GOT3 (cell line): ENCODE measurements at regions not wholly inside any gene's neighbourhood (a gene's known extent, or its start where the extent isn't known, plus 50 kb on each side); places are given as distances from the start of the nearest gene placed in this dataset.

Experiments
- DNase-seq: peaks from one replicate; lab custom pipeline; 2025; ENCODE audit warnings: mixed read lengths; lab: John Stamatoyannopoulos, UW

GRCh38 chr14:62143245-62143644 lies 381.0 kb downstream of the SNAPC1 start:
- DNase-seq = no peak

GRCh38 chr14:62144863-62145262 lies 382.6 kb downstream of the SNAPC1 start:
- DNase-seq = no peak

GRCh38 chr14:62146030-62146429 lies 383.8 kb downstream of the SNAPC1 start:
- DNase-seq = no peak

GRCh38 chr14:62156052-62156451 lies 393.8 kb downstream of the SNAPC1 start:
- no peak for DNase-seq

- DNase-seq = no peak
These were observed 396.6 kb downstream of the SNAPC1 start for GRCh38 chr14:62158779-62159178.

GRCh38 chr14:62159314-62159713 lies 397.1 kb downstream of the SNAPC1 start:
- DNase-seq = no peak

GRCh38 chr14:62162998-62163589 lies 400.9 kb downstream of the SNAPC1 start:
- no peak for DNase-seq

GRCh38 chr14:62168564-62169155 lies 406.4 kb downstream of the SNAPC1 start:
- no peak for DNase-seq

- DNase-seq = no peak
These were observed 417.3 kb downstream of the SNAPC1 start for GRCh38 chr14:62179367-62180018.

- no peak for DNase-seq
These were observed 419.4 kb downstream of the SNAPC1 start for GRCh38 chr14:62181591-62181990.

- no peak for DNase-seq
These were observed 422.9 kb downstream of the SNAPC1 start for GRCh38 chr14:62185078-62185477.

GRCh38 chr14:62187265-62187664 lies 425.0 kb downstream of the SNAPC1 start:
- no peak for DNase-seq

- DNase-seq = no peak
These were observed 427.5 kb downstream of the SNAPC1 start for GRCh38 chr14:62189698-62190097.

GRCh38 chr14:62206456-62206855 lies 444.2 kb downstream of the SNAPC1 start:
- no peak for DNase-seq

- DNase-seq = no peak
These were observed 447.2 kb downstream of the SNAPC1 start for GRCh38 chr14:62209287-62209899.

- no peak for DNase-seq
These were observed 451.3 kb downstream of the SNAPC1 start for GRCh38 chr14:62213516-62213915.

- DNase-seq = no peak
These were observed 453.9 kb downstream of the SNAPC1 start for GRCh38 chr14:62216121-62216520.

- DNase-seq = no peak
These were observed 472.6 kb downstream of the SNAPC1 start for GRCh38 chr14:62234849-62235248.

- no peak for DNase-seq
These were observed 482.0 kb downstream of the SNAPC1 start for GRCh38 chr14:62244221-62244620.

- no peak for DNase-seq
These were observed 485.0 kb downstream of the SNAPC1 start for GRCh38 chr14:62247266-62247665.

GRCh38 chr14:62251237-62251636 lies 489.0 kb downstream of the SNAPC1 start:
- DNase-seq = no peak

GRCh38 chr14:62253171-62253570 lies 491.0 kb downstream of the SNAPC1 start:
- DNase-seq = no peak

GRCh38 chr14:62253911-62254310 lies 491.7 kb downstream of the SNAPC1 start:
- no peak for DNase-seq
